Gastrocnemius medialis (tissue), 4 donors: ENCODE measurements at regions not wholly inside any gene's neighbourhood (a gene's known extent, or its start where the extent isn't known, plus 50 kb on each side); places are given as distances from the start of the nearest gene placed in this dataset.

Experiments used
- POLR2A ChIP-seq, 2 donors: fragments of 450-650 bp; IDR thresholded peaks; one replicate each; pipeline ENCODE4 v1.6.1; 2017; ENCODE audit warnings: antibody characterized with exemption in 2 of 2, mild to moderate bottlenecking in 2 of 2, moderate library complexity in 2 of 2
- TF ChIP-seq, protein P1 (sequence below), 5 experiments: fragments of 450-650 bp in 3 of 5; fragments of 200-600 bp in 2 of 5; sonication (generic) in 2 of 5; IDR thresholded peaks in 4 of 5; conservative IDR thresholded peaks in 1 of 5; 1 replicate in 4 of 5; 2 replicates in 1 of 5; pipeline ENCODE4 v1.5.1; 2016 to 2019; ENCODE audit warnings: antibody characterized with exemption in 5 of 5, mild to moderate bottlenecking in 3 of 5, moderate library complexity in 3 of 5

DNA sequence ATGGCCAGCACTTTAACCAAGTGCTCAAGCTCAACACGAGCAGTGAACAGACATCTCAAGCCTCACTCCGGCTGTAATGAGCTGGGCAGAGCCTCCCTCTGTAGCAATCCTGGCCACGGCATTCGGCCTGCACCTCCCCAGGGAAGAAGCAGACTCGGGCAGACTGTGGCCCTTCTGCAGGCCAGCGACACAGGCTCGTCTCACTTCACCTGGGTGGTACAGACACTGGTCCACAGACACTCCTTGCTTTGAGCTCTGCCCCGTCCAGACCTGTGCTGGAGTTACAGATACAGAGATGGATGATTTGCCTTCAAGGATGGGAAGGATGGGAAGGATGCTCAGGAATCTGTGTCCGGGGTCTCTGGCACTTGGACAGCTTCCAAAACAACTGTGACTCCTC is 300.9 kb downstream of the PREX1 start:
- TF ChIP-seq, protein P1, sequence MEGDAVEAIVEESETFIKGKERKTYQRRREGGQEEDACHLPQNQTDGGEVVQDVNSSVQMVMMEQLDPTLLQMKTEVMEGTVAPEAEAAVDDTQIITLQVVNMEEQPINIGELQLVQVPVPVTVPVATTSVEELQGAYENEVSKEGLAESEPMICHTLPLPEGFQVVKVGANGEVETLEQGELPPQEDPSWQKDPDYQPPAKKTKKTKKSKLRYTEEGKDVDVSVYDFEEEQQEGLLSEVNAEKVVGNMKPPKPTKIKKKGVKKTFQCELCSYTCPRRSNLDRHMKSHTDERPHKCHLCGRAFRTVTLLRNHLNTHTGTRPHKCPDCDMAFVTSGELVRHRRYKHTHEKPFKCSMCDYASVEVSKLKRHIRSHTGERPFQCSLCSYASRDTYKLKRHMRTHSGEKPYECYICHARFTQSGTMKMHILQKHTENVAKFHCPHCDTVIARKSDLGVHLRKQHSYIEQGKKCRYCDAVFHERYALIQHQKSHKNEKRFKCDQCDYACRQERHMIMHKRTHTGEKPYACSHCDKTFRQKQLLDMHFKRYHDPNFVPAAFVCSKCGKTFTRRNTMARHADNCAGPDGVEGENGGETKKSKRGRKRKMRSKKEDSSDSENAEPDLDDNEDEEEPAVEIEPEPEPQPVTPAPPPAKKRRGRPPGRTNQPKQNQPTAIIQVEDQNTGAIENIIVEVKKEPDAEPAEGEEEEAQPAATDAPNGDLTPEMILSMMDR (IDR thresholded peaks at IDR 0.05 in 4 of 5, conservative IDR thresholded peaks at IDR 0.05 in 1 of 5) = no peak
- no peak for TF ChIP-seq POLR2A (IDR thresholded peaks at IDR 0.05)
